CD4-positive, CD25-positive, alpha-beta regulatory T cell (primary cell): ENCODE measurements at regions not wholly inside any gene's neighbourhood (a gene's known extent, or its start where the extent isn't known, plus 50 kb on each side); places are given as distances from the start of the nearest gene placed in this dataset.
A peak's percentile ranks its signal among the peaks of the same experiment; 100 is the strongest.

Source experiments
- ATAC-seq, 2 donors: fragments of 150-1000 bp; cut with Tn5 transposase; one replicate each; pipeline ENCODE4 v1.10.0; 2021; ENCODE audit warnings: low read depth in 2 of 2, moderate number of reproducible peaks in 2 of 2, moderate library complexity in 1 of 2
- DNase-seq, 3 donors: peaks; one replicate each; pipeline versions ENCODE4 v3.0.0 to v3.0.0-alpha.2; 2012 to 2022; ENCODE audit warnings: mixed read lengths in 1 of 3
- H3K27ac ChIP-seq: one replicate; pipeline ENCODE4 v1.7.0; 2013; ENCODE audit warnings: mild to moderate bottlenecking, low read length; ENCODE audit not compliant: insufficient read depth, poor library complexity, severe bottlenecking
- H3K27me3 ChIP-seq: one replicate; pipeline ENCODE4 v1.7.0; 2013; ENCODE audit warnings: low read length; ENCODE audit not compliant: control insufficient read depth, insufficient read depth
- H3K36me3 ChIP-seq: one replicate; pipeline ENCODE4 v1.7.0; 2013; ENCODE audit warnings: mild to moderate bottlenecking, low read length, moderate library complexity; ENCODE audit not compliant: control insufficient read depth, insufficient read depth
- H3K4me1 ChIP-seq: 2 replicates; pipeline ENCODE4 v1.7.0; 2013; ENCODE audit warnings: mild to moderate bottlenecking, low read length; ENCODE audit not compliant: insufficient read depth, control insufficient read depth, poor library complexity, severe bottlenecking
- H3K4me3 ChIP-seq: one replicate; pipeline ENCODE4 v1.7.0; 2013; ENCODE audit warnings: low read depth, mild to moderate bottlenecking, low read length, moderate library complexity
- H3K9me3 ChIP-seq, 2 experiments: 1 replicate in 1 of 2; 2 replicates in 1 of 2; pipeline ENCODE4 v1.7.0; 2013; ENCODE audit warnings: low read length in 2 of 2, mild to moderate bottlenecking in 1 of 2, moderate library complexity in 1 of 2; ENCODE audit not compliant: control insufficient read depth in 2 of 2
- H3K27ac Mint-ChIP-seq, 3 donors: one replicate each; pipeline ENCODE4 v1.8.0; 2020 to 2022; ENCODE audit warnings: mild to moderate bottlenecking in 3 of 3, mixed read lengths in 3 of 3, moderate library complexity in 2 of 3
- H3K27me3 Mint-ChIP-seq: one replicate; pipeline ENCODE4 v1.8.0; 2022; ENCODE audit warnings: mild to moderate bottlenecking, mixed read lengths
- H3K36me3 Mint-ChIP-seq: one replicate; pipeline ENCODE4 v1.8.0; 2020; ENCODE audit warnings: mixed read lengths
- H3K4me1 Mint-ChIP-seq, 4 donors: one replicate each; pipeline ENCODE4 v1.8.0; 2020 to 2022; ENCODE audit warnings: mixed read lengths in 4 of 4, mild to moderate bottlenecking in 1 of 4
- H3K4me3 Mint-ChIP-seq, 4 donors: one replicate each; pipeline ENCODE4 v1.8.0; 2020 to 2022; ENCODE audit warnings: mild to moderate bottlenecking in 4 of 4, mixed read lengths in 4 of 4, moderate library complexity in 3 of 4
- H3K9me3 Mint-ChIP-seq, 7 donors: one replicate each; pipeline ENCODE4 v1.8.0; 2020 to 2022; ENCODE audit warnings: mixed read lengths in 7 of 7, mild to moderate bottlenecking in 3 of 7, moderate library complexity in 2 of 7

DNA sequence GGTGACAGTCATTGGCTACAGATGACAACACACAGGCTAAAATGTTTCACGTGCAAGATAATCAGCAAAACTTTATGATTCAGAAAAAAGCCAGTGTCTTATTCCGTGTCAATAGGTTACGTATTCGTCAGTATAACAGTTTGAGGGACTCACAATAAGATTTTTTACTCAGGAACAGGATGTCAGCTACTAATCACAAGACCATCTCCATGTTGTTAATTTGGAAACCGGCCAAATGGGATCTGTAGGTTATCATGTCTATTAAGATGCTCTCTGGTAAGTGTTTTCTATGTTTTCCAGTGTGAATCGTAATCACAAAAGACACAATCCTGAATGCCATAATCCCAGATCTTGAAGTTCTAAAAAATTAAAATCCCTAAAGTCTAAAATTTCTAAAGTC, 197.3 kb downstream of the ETV1 start:
- Mint-ChIP-seq H3K4me3 (no peak overlapping the region), H3K36me3 (no peaks in the 10 kb centered on the region), H3K9me3 (peaks cover 0 to 5% (median 0%) of the 10 kb centered on the region in 7 donors), H3K27me3 (no peaks in the 10 kb centered on the region), H3K27ac (no peak overlapping the region), H3K4me1 (no peaks in the 10 kb centered on the region)
- Histone ChIP-seq H3K9me3 (no peaks in the 10 kb centered on the region), H3K4me3 (no peak overlapping the region), H3K36me3 (no peaks in the 10 kb centered on the region), H3K4me1 (no peaks in the 10 kb centered on the region), H3K27me3 (no peaks in the 10 kb centered on the region), H3K27ac (no peak overlapping the region)
- DNase-seq (no peak), ATAC-seq (no peak)

DNA sequence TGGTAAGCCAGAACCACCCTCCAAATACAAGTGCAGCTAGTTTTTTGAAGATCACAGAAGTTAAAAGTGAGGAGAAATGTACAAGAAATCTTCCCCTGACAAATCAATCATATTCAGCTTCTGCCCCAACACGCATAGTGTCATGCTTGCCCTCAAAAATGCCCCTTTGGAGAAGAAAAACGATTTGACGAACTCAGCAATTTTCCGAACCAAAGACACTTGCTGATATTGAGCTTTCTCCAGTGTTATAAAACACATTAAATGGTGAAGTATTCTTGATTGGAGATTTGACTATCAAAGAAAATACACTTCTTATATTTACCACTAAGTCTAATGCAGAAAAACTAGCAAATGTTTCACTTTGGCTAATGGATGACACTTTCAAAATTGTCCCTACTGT, 195.5 kb downstream of the ETV1 start:
- no peak overlapping the region for H3K4me3 ChIP-seq
- H3K36me3 Mint-ChIP-seq: no peaks in the 10 kb centered on the region

DNA sequence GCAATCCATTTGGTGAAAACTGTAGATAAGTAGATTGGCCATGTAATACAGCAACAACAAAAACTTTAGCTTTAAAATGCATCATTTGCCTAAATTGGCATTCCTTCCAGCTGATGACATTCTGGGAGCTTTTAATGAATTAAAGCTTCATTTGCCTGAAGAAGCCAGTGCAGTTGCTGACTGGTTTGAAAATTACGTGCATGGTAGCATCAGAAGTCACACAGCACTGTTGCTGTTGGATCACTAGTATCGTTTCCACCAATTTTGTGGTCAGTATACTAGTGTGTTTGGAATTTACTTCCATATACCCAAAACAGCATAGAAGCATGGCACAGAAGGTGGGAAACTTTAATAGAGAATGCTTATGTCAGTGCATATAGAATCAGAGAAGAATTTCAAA, 194.9 kb downstream of the ETV1 start:
- Mint-ChIP-seq H3K4me1 (no peaks in the 10 kb centered on the region), H3K27me3 (no peaks in the 10 kb centered on the region), H3K9me3 (peaks cover 0 to 8% (median 0%) of the 10 kb centered on the region in 7 donors), H3K36me3 (no peaks in the 10 kb centered on the region), H3K4me3 (no peak overlapping the region), H3K27ac (no peak overlapping the region)
- Histone ChIP-seq H3K4me1 (no peaks in the 10 kb centered on the region), H3K27me3 (no peaks in the 10 kb centered on the region), H3K36me3 (no peaks in the 10 kb centered on the region), H3K4me3 (no peak overlapping the region), H3K27ac (no peak overlapping the region), H3K9me3 (no peaks in the 10 kb centered on the region)
- no peak for ATAC-seq
- no peak for DNase-seq

More for the DNA sequence above, 195.5 kb downstream of the ETV1 start:
- Mint-ChIP-seq H3K4me1 (no peaks in the 10 kb centered on the region), H3K27ac (no peak overlapping the region), H3K9me3 (peaks cover 0 to 8% (median 0%) of the 10 kb centered on the region in 7 donors), H3K4me3 (no peak overlapping the region), H3K27me3 (no peaks in the 10 kb centered on the region)
- no peaks in the 10 kb centered on the region for H3K4me1 ChIP-seq
- no peaks in the 10 kb centered on the region for H3K27me3 ChIP-seq
- no peak for DNase-seq
- no peak for ATAC-seq
- no peaks in the 10 kb centered on the region for H3K9me3 ChIP-seq
- H3K27ac ChIP-seq: no peak overlapping the region
- H3K36me3 ChIP-seq: no peaks in the 10 kb centered on the region

DNA sequence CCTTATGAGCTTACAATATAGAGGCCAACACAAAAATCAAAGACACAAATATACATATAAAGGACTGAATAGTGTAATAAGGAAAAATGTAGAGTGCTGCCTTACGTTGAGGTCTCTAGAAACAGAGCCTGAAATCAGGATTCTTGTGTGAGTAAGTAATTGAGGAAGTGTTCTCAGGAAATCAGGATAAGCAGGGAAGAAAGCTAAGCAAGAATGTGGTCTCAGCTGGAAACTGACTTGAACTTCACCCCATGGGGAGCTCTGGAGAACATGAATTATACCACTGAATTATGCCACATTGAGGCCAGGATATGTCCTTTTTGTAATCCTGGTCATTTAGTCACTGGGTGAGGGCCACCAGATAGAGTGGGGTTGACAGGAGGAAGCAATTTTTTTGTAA, 191.9 kb downstream of the ETV1 start:
- Histone ChIP-seq H3K4me1 (no peaks in the 10 kb centered on the region), H3K4me3 (no peak overlapping the region), H3K27me3 (no peaks in the 10 kb centered on the region), H3K36me3 (no peaks in the 10 kb centered on the region), H3K27ac (no peak overlapping the region), H3K9me3 (no peaks in the 10 kb centered on the region)
- H3K4me1 Mint-ChIP-seq: no peaks in the 10 kb centered on the region
- ATAC-seq (no peak), DNase-seq (no peak)
- H3K9me3 Mint-ChIP-seq: peaks cover 0 to 11% (median 3%) of the 10 kb centered on the region in 7 donors
- peaks cover 4% of the 10 kb centered on the region for H3K27me3 Mint-ChIP-seq
- no peak overlapping the region for H3K4me3 Mint-ChIP-seq
- H3K36me3 Mint-ChIP-seq: no peaks in the 10 kb centered on the region
- H3K27ac Mint-ChIP-seq: no peak overlapping the region

DNA sequence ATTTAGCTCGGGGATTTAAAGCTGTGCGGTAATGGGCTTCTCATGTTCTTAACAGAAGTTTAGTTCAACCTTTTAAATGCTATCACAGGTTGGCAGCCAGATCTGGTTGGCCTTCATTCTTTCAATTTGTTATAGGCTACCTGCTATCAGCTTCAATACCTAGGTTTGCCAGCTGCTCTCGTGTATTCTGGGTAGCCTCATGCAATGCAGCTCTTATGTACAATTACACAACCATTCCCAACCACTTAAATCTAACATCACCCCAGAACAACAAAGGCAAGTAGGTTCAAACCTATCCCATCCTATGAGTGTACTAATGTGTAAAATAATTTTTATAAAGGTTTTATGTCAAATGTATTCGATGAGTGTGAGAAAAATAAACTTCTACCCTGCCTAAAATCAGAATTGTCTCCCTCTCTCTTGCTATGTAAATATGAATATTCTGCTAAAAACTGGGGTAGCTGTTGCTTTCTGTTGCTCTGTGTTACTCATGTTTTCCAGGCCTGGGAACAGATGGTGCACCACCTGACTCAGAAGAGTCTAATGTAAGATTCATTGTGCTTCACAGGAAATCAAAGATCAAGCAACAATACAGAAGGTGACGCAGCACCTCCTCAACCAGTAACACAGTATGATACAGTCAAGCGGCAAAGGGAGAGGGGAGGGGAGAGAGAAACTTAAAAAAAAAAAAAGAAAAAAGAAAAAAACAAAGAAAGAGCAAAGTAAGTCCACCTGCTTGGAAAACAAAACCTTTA, 188.6 kb downstream of the ETV1 start:
- DNase-seq: no peak

DNA sequence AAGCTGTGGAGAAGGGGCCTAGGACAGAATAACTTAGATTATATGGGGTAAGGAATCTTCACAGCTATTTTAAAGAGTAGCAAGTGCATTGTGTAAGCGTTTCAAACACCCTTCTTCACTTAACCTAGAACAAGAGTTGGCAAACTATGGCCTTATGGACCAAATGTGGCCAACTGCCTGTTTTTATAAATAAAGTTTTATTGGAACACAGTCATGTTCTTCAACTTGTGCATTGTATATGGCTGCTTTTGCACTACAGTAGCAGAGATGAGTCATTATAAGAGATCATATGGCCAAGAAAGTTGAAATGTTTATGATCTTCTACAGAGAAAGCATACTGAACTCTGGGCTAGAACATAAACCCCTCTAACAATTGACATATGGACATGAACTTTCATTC, 187.8 kb downstream of the ETV1 start:
- no peak overlapping the region for H3K4me3 ChIP-seq
- no peaks in the 10 kb centered on the region for H3K36me3 Mint-ChIP-seq
- H3K27ac Mint-ChIP-seq: no peak overlapping the region
- no peaks in the 10 kb centered on the region for H3K9me3 ChIP-seq
- DNase-seq (no peak), ATAC-seq (no peak)
- H3K27ac ChIP-seq: no peak overlapping the region
- peaks cover 0 to 4% (median 0%) of the 10 kb centered on the region in 4 donors for H3K4me1 Mint-ChIP-seq
- H3K4me3 Mint-ChIP-seq: no peak overlapping the region
- H3K9me3 Mint-ChIP-seq: peaks cover 0 to 20% (median 10%) of the 10 kb centered on the region in 7 donors
- H3K36me3 ChIP-seq: no peaks in the 10 kb centered on the region
- no peaks in the 10 kb centered on the region for H3K27me3 ChIP-seq
- peaks cover 8% of the 10 kb centered on the region for H3K27me3 Mint-ChIP-seq
- no peaks in the 10 kb centered on the region for H3K4me1 ChIP-seq

More for the DNA sequence above, 188.6 kb downstream of the ETV1 start:
- Histone ChIP-seq H3K27me3 (no peaks in the 10 kb centered on the region), H3K36me3 (no peaks in the 10 kb centered on the region), H3K4me1 (no peaks in the 10 kb centered on the region), H3K9me3 (no peaks in the 10 kb centered on the region), H3K27ac (no peak overlapping the region), H3K4me3 (no peak overlapping the region)
- Mint-ChIP-seq H3K9me3 (peaks cover 0 to 18% (median 9%) of the 10 kb centered on the region in 7 donors), H3K4me3 (no peak overlapping the region), H3K27me3 (peaks cover 4% of the 10 kb centered on the region), H3K36me3 (no peaks in the 10 kb centered on the region), H3K4me1 (peaks cover 0 to 4% (median 0%) of the 10 kb centered on the region in 4 donors), H3K27ac (no peak overlapping the region)
- peak in 1 of 2 donors; percentile 22 for ATAC-seq

DNA sequence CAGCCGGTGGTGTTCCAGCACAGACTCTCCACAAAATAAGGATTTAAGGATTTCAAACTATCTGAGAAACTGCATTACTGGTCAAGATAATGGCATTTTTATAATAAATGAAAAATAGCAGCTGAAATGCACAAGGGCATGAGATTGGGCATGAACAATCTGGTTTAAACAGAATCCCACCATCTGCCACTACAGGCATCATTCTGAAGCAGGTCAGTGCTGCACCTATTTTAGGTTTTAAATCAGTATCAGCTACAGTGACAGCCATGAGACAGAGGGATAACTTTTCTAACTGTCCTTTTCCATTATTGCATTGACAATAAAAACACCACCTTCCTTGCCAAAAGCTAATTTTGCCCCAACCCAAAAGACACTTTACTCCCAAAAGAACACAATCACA, 186.8 kb downstream of the ETV1 start:
- H3K36me3 ChIP-seq: no peaks in the 10 kb centered on the region
- no peak overlapping the region for H3K4me3 ChIP-seq
- H3K4me1 ChIP-seq: no peaks in the 10 kb centered on the region
- no peak overlapping the region for H3K4me3 Mint-ChIP-seq
- H3K36me3 Mint-ChIP-seq: no peaks in the 10 kb centered on the region
- H3K27ac Mint-ChIP-seq: no peak overlapping the region
- H3K27me3 Mint-ChIP-seq: peaks cover 8% of the 10 kb centered on the region
- H3K4me1 Mint-ChIP-seq: peaks cover 0 to 4% (median 0%) of the 10 kb centered on the region in 4 donors
- ATAC-seq: no peak
- H3K9me3 ChIP-seq: no peaks in the 10 kb centered on the region
- H3K27ac ChIP-seq: no peak overlapping the region
- DNase-seq: no peak
- H3K27me3 ChIP-seq: no peaks in the 10 kb centered on the region
- peaks cover 0 to 19% (median 10%) of the 10 kb centered on the region in 7 donors for H3K9me3 Mint-ChIP-seq

DNA sequence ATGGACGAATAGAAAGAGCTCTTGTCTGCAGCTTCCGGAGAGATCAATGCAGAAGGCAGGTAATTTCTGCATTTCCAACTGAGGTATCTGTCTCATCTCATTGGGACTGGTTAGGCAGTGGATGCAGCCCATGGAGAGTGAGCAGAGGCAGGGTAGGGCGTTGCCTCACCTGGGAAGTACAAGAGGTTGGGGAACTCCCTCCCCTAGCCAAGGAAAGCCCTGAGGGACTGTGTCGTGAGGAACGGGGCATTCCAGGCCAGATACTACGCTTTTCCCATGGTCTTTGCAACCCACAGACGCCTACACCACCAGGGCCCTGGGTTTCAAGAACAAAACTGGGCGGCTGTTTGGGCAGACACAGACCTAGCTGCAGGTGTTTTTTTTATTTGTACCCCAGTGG, 186.3 kb downstream of the ETV1 start:
- DNase-seq (no peak), ATAC-seq (no peak)
- Histone ChIP-seq H3K9me3 (no peaks in the 10 kb centered on the region), H3K4me3 (no peak overlapping the region), H3K27me3 (no peaks in the 10 kb centered on the region), H3K27ac (no peak overlapping the region), H3K4me1 (no peaks in the 10 kb centered on the region), H3K36me3 (no peaks in the 10 kb centered on the region)
- Mint-ChIP-seq H3K27me3 (peaks cover 8% of the 10 kb centered on the region), H3K9me3 (peaks cover 0 to 19% (median 10%) of the 10 kb centered on the region in 7 donors), H3K27ac (no peak overlapping the region), H3K4me3 (no peak overlapping the region), H3K4me1 (peaks cover 0 to 4% (median 0%) of the 10 kb centered on the region in 4 donors), H3K36me3 (no peaks in the 10 kb centered on the region)
